ENCODE measurements at regions not wholly inside any gene's neighbourhood (a gene's known extent, or its start where the extent isn't known, plus 50 kb on each side); places are given as distances from the start of the nearest gene placed in this dataset.

GRCh38 chr5:93192683-93193082 is 388.3 kb downstream of the NR2F1-AS1 start:
- intact Hi-C loops (cut with DNase I): no loop called here
- no peak for DNase-seq (ENCODE audit: missing footprints)
- ATAC-seq: no peak

GRCh38 chr5:93192087-93192486 is 388.9 kb downstream of the NR2F1-AS1 start:
- ATAC-seq (no peak), DNase-seq (ENCODE audit: missing footprints) (no peak)
- intact Hi-C loops (cut with DNase I): no loop called here

- DNase-seq (ENCODE audit: missing footprints) (no peak), ATAC-seq (no peak)
- intact Hi-C loops (cut with DNase I): no loop called here
Measured at GRCh38 chr5:93191035-93191817, 389.8 kb downstream of the NR2F1-AS1 start.

- intact Hi-C loops (cut with DNase I): no loop called here
- no peak for ATAC-seq
- no peak for DNase-seq (ENCODE audit: missing footprints)
Measured at GRCh38 chr5:93189707-93190120, 391.3 kb downstream of the NR2F1-AS1 start.

GRCh38 chr5:93188876-93189485 is 392.0 kb downstream of the NR2F1-AS1 start:
- peak; percentile 44 for ATAC-seq
- no peak for DNase-seq (ENCODE audit: missing footprints)
- intact Hi-C loops (cut with DNase I): no loop called here

GRCh38 chr5:93186076-93186682 is 394.8 kb downstream of the NR2F1-AS1 start:
- DNase-seq (ENCODE audit: missing footprints) (no peak), ATAC-seq (peak; percentile 28)
- intact Hi-C loops (cut with DNase I): no loop called here

GRCh38 chr5:93184041-93184440 is 397.0 kb downstream of the NR2F1-AS1 start:
- DNase-seq (ENCODE audit: missing footprints) (no peak), ATAC-seq (no peak)
- intact Hi-C loops (cut with DNase I): no loop called here

- DNase-seq (ENCODE audit: missing footprints): no peak
- ATAC-seq: no peak
- intact Hi-C loops (cut with DNase I): no loop called here
Measured at GRCh38 chr5:93179466-93179865, 401.6 kb downstream of the NR2F1-AS1 start.

GRCh38 chr5:93174930-93175329 is 406.1 kb downstream of the NR2F1-AS1 start:
- intact Hi-C loops (cut with DNase I): no loop called here
- ATAC-seq (no peak), DNase-seq (ENCODE audit: missing footprints) (no peak)

- no peak for ATAC-seq
- no peak for DNase-seq (ENCODE audit: missing footprints)
- intact Hi-C loops (cut with DNase I): no loop called here
Measured at GRCh38 chr5:93165559-93165958, 415.5 kb downstream of the NR2F1-AS1 start.

- intact Hi-C loops (cut with DNase I): no loop called here
- ATAC-seq: peak; percentile 59
- no peak for DNase-seq (ENCODE audit: missing footprints)
Measured at GRCh38 chr5:93164690-93165089, 416.3 kb downstream of the NR2F1-AS1 start.

- no peak for ATAC-seq
- DNase-seq (ENCODE audit: missing footprints): no peak
- intact Hi-C loops (cut with DNase I): no loop called here
Measured at GRCh38 chr5:93163010-93163663, 417.9 kb downstream of the NR2F1-AS1 start.

- DNase-seq (ENCODE audit: missing footprints) (no peak), ATAC-seq (no peak)
- intact Hi-C loops (cut with DNase I): no loop called here
Measured at GRCh38 chr5:93161661-93162654, 419.1 kb downstream of the NR2F1-AS1 start.

GRCh38 chr5:93158841-93159240 is 422.2 kb downstream of the NR2F1-AS1 start:
- no peak for ATAC-seq
- no peak for DNase-seq (ENCODE audit: missing footprints)
- intact Hi-C loops (cut with DNase I): no loop called here

- ATAC-seq (no peak), DNase-seq (ENCODE audit: missing footprints) (no peak)
- intact Hi-C loops (cut with DNase I): no loop called here
Measured at GRCh38 chr5:93156566-93156965, 424.5 kb downstream of the NR2F1-AS1 start.

- DNase-seq (ENCODE audit: missing footprints): no peak
- intact Hi-C loops (cut with DNase I): no loop called here
- ATAC-seq: no peak
Measured at GRCh38 chr5:93154535-93154934, 426.5 kb downstream of the NR2F1-AS1 start.

GRCh38 chr5:93153461-93153860 is 427.6 kb downstream of the NR2F1-AS1 start:
- intact Hi-C loops (cut with DNase I): no loop called here
- ATAC-seq (no peak), DNase-seq (ENCODE audit: missing footprints) (no peak)

GRCh38 chr5:93151896-93152295 is 429.1 kb downstream of the NR2F1-AS1 start:
- DNase-seq (ENCODE audit: missing footprints): no peak
- ATAC-seq: no peak
- intact Hi-C loops (cut with DNase I): no loop called here

- DNase-seq (ENCODE audit: missing footprints) (no peak), ATAC-seq (no peak)
- intact Hi-C loops (cut with DNase I): no loop called here
Measured at GRCh38 chr5:93151121-93151520, 429.9 kb downstream of the NR2F1-AS1 start.

All from Right ventricle myocardium inferior (tissue), 1 donor.